H9 (cell line): ENCODE measurements at regions not wholly inside any gene's neighbourhood (a gene's known extent, or its start where the extent isn't known, plus 50 kb on each side); places are given as distances from the start of the nearest gene placed in this dataset.

Experiments used
- DNase-seq: peaks from one replicate; pipeline ENCODE4 v3.0.0-alpha.2; 2017
- H2AFZ ChIP-seq: one replicate; pipeline ENCODE4 v1.6.1; 2013; ENCODE audit warnings: mild to moderate bottlenecking, low read length, control low read depth, moderate library complexity
- H2AK5ac ChIP-seq: 2 replicates; pipeline ENCODE4 v1.6.1; 2013; ENCODE audit warnings: low read length, control low read depth, mixed read lengths; ENCODE audit not compliant: insufficient read length
- H2BK120ac ChIP-seq: one replicate; pipeline ENCODE4 v1.6.1; 2013; ENCODE audit warnings: low read depth, mild to moderate bottlenecking, low read length, control low read depth, inconsistent platforms; ENCODE audit not compliant: poor library complexity, severe bottlenecking
- H2BK12ac ChIP-seq: 2 replicates; pipeline ENCODE4 v1.6.1; 2013; ENCODE audit warnings: low read length, control low read depth, mixed read lengths, low read depth; ENCODE audit not compliant: insufficient read length
- H2BK15ac ChIP-seq: 2 replicates; pipeline ENCODE4 v1.6.1; 2013; ENCODE audit warnings: low read depth, low read length, control low read depth
- H2BK20ac ChIP-seq: one replicate; pipeline ENCODE4 v1.6.1; 2013; ENCODE audit warnings: low read depth, mild to moderate bottlenecking, low read length, control low read depth, inconsistent platforms; ENCODE audit not compliant: poor library complexity, severe bottlenecking
- H2BK5ac ChIP-seq: 2 replicates; pipeline ENCODE4 v1.6.1; 2013; ENCODE audit warnings: low read length, control low read depth, mixed read lengths; ENCODE audit not compliant: insufficient read length
- H3K14ac ChIP-seq: 2 replicates; pipeline ENCODE4 v1.6.1; 2013; ENCODE audit warnings: low read length, control low read depth; ENCODE audit not compliant: insufficient read depth
- H3K18ac ChIP-seq: 2 replicates; pipeline ENCODE4 v1.6.1; 2013; ENCODE audit warnings: low read depth, mild to moderate bottlenecking, mixed read lengths, low read length, control low read depth; ENCODE audit not compliant: insufficient read length
- H3K23ac ChIP-seq: 2 replicates; pipeline ENCODE4 v1.6.1; 2013; ENCODE audit warnings: low read length, control low read depth, mixed read lengths, low read depth; ENCODE audit not compliant: insufficient read length
- H3K23me2 ChIP-seq: 2 replicates; pipeline ENCODE4 v1.6.1; 2013; ENCODE audit warnings: low read depth, mild to moderate bottlenecking, mixed read lengths, low read length, control low read depth; ENCODE audit not compliant: insufficient read length, poor library complexity, severe bottlenecking
- H3K27ac ChIP-seq: 2 replicates; pipeline ENCODE4 v1.5.1; 2013; ENCODE audit warnings: low read length, control low read depth, mixed read lengths, low read depth; ENCODE audit not compliant: insufficient read length
- H3K27me3 ChIP-seq: 2 replicates; pipeline ENCODE4 v1.6.1; 2013; ENCODE audit warnings: low read length, control low read depth, inconsistent platforms; ENCODE audit not compliant: insufficient read depth
- H3K4ac ChIP-seq: 2 replicates; pipeline ENCODE4 v1.6.1; 2013; ENCODE audit warnings: low read depth, mild to moderate bottlenecking, control low read depth, inconsistent platforms, low read length, moderate library complexity
- H3K4me1 ChIP-seq: 2 replicates; pipeline ENCODE4 v1.6.1; 2013; ENCODE audit warnings: low read length, control low read depth, inconsistent platforms; ENCODE audit not compliant: insufficient read depth
- H3K4me2 ChIP-seq: 2 replicates; pipeline ENCODE4 v1.6.1; 2013; ENCODE audit warnings: low read length, control low read depth, mixed read lengths; ENCODE audit not compliant: insufficient read length, insufficient read depth
- H3K56ac ChIP-seq: 2 replicates; pipeline ENCODE4 v1.6.1; 2013; ENCODE audit warnings: low read depth, mild to moderate bottlenecking, mixed read lengths, low read length, control low read depth; ENCODE audit not compliant: insufficient read length
- H3K79me1 ChIP-seq: 2 replicates; pipeline ENCODE4 v1.6.1; 2013; ENCODE audit warnings: low read depth, mild to moderate bottlenecking, moderate library complexity, low read length, control low read depth, inconsistent platforms; ENCODE audit not compliant: insufficient read depth, poor library complexity, severe bottlenecking
- H3K79me2 ChIP-seq: 2 replicates; pipeline ENCODE4 v1.6.1; 2013; ENCODE audit warnings: low read length, control low read depth, inconsistent platforms; ENCODE audit not compliant: insufficient read depth
- H3K9ac ChIP-seq: 2 replicates; pipeline ENCODE4 v1.6.1; 2013; ENCODE audit warnings: low read length, control low read depth, mixed read lengths; ENCODE audit not compliant: insufficient read length; ENCODE audit errors: extremely low read depth
- H3K9me3 ChIP-seq: one replicate; pipeline ENCODE4 v1.6.1; 2013; ENCODE audit warnings: low read depth, low read length, inconsistent platforms; ENCODE audit not compliant: control insufficient read depth
- H3T11ph ChIP-seq: one replicate; pipeline ENCODE4 v1.6.1; 2013; ENCODE audit warnings: mild to moderate bottlenecking, low read length, control low read depth, inconsistent platforms
- H4K20me1 ChIP-seq: one replicate; pipeline ENCODE4 v1.6.1; 2013; ENCODE audit not compliant: control insufficient read depth, insufficient read length, insufficient read depth
- H4K5ac ChIP-seq: 2 replicates; pipeline ENCODE4 v1.6.1; 2013; ENCODE audit warnings: low read depth, mild to moderate bottlenecking, mixed read lengths, low read length, control low read depth; ENCODE audit not compliant: insufficient read length
- H4K8ac ChIP-seq: replicated peaks from 2 replicates; pipeline ENCODE4 v1.6.1; 2013; ENCODE audit warnings: low read length, control low read depth, mixed read lengths, low read depth; ENCODE audit not compliant: insufficient read length
- H4K91ac ChIP-seq: 2 replicates; pipeline ENCODE4 v1.6.1; 2013; ENCODE audit warnings: low read depth, mild to moderate bottlenecking, moderate library complexity, mixed read lengths, low read length, control low read depth; ENCODE audit not compliant: insufficient read length
- H3K27ac Mint-ChIP-seq, 3 experiments: 2 replicates in 2 of 3; 3 replicates in 1 of 3; pipeline ENCODE4 v1.8.0; 2020 to 2021; ENCODE audit warnings: mixed read lengths in 3 of 3, mild to moderate bottlenecking in 1 of 3, moderate library complexity in 1 of 3
- H3K27me3 Mint-ChIP-seq: 2 replicates; pipeline ENCODE4 v1.8.0; 2021; ENCODE audit warnings: low read depth, mild to moderate bottlenecking, moderate library complexity, mixed read lengths
- H3K36me3 Mint-ChIP-seq, 3 experiments: 2 replicates in 2 of 3; 3 replicates in 1 of 3; pipeline ENCODE4 v1.8.0; 2020 to 2021; ENCODE audit warnings: low read depth in 3 of 3, mixed read lengths in 3 of 3; ENCODE audit not compliant: insufficient read depth in 1 of 3
- H3K4me1 Mint-ChIP-seq, 2 experiments: 2 replicates each; pipeline ENCODE4 v1.8.0; 2020; ENCODE audit warnings: mixed read lengths in 2 of 2
- H3K4me3 Mint-ChIP-seq, 2 experiments: 2 replicates in 1 of 2; 3 replicates in 1 of 2; pipeline ENCODE4 v1.8.0; 2020 to 2021; ENCODE audit warnings: mild to moderate bottlenecking in 2 of 2, mixed read lengths in 2 of 2, moderate library complexity in 1 of 2
- H3K9me3 Mint-ChIP-seq, 2 experiments: 2 replicates in 1 of 2; 3 replicates in 1 of 2; pipeline ENCODE4 v1.8.0; 2020; ENCODE audit warnings: mild to moderate bottlenecking in 2 of 2, mixed read lengths in 2 of 2, moderate library complexity in 1 of 2
- CTCF ChIP-seq: fragments of 200-600 bp; sonication (generic); conservative IDR thresholded peaks from 3 replicates; pipeline ENCODE4 v1.8.0; 2021; ENCODE audit warnings: antibody characterized with exemption, mild to moderate bottlenecking

GRCh38 chr16:60566901-60567300 lies 1469.3 kb downstream of the CDH8 start:
- no peak overlapping the region for H2AK5ac ChIP-seq
- H2BK5ac ChIP-seq: no peak overlapping the region
- H4K91ac ChIP-seq: no peak overlapping the region
- no peak overlapping the region for H3K9ac ChIP-seq
- H3K4me1 ChIP-seq: no peaks in the 10 kb centered on the region
- H4K8ac ChIP-seq: no peak overlapping the region
- no peaks in the 10 kb centered on the region for H3K23me2 ChIP-seq
- no peak overlapping the region for H3K56ac ChIP-seq
- no peak overlapping the region for H3K18ac ChIP-seq
- H2AFZ ChIP-seq: no peak overlapping the region
- no peak overlapping the region for H2BK20ac ChIP-seq
- H4K5ac ChIP-seq: no peak overlapping the region
- no peak overlapping the region for H3K4me3 Mint-ChIP-seq
- DNase-seq: no peak
- H3K27ac ChIP-seq: no peak overlapping the region
- H3K4me1 Mint-ChIP-seq: no peaks in the 10 kb centered on the region
- H3K36me3 Mint-ChIP-seq: peaks cover 0 to 4% (median 0%) of the 10 kb centered on the region in 3 experiments; a peak in 2 of 7 replicates
- H3K14ac ChIP-seq: no peak overlapping the region
- H3K4ac ChIP-seq: no peak overlapping the region
- no peaks in the 10 kb centered on the region for H3K27me3 ChIP-seq
- no peaks in the 10 kb centered on the region for H3K27me3 Mint-ChIP-seq
- no peak for TF ChIP-seq CTCF
- H2BK120ac ChIP-seq: no peak overlapping the region
- no peak overlapping the region for H3K23ac ChIP-seq
- no peaks in the 10 kb centered on the region for H3K9me3 ChIP-seq
- H3K27ac Mint-ChIP-seq: no peak overlapping the region
- peaks cover 0 to 3% of the 10 kb centered on the region in 2 experiments; a peak in 3 of 5 replicates for H3K9me3 Mint-ChIP-seq
- H3T11ph ChIP-seq: no peak overlapping the region
- no peak overlapping the region for H3K4me2 ChIP-seq
- H2BK15ac ChIP-seq: no peak overlapping the region
- H2BK12ac ChIP-seq: no peak overlapping the region
- no peaks in the 10 kb centered on the region for H4K20me1 ChIP-seq
- H3K79me2 ChIP-seq: no peaks in the 10 kb centered on the region
- no peaks in the 10 kb centered on the region for H3K79me1 ChIP-seq
